Mesodermal cell (in vitro differentiated cells): ENCODE measurements at regions not wholly inside any gene's neighbourhood (a gene's known extent, or its start where the extent isn't known, plus 50 kb on each side); places are given as distances from the start of the nearest gene placed in this dataset.
"Not testable (repeated sequence)": the region's sequence is repeated elsewhere in the genome, so short reads cannot be mapped to it uniquely, and the experiment has no call there.

Experiments
- H3K27ac ChIP-seq: 2 replicates; pipeline ENCODE4 v1.7.0; 2013; ENCODE audit warnings: mild to moderate bottlenecking, low read depth, low read length, moderate library complexity; ENCODE audit not compliant: severe bottlenecking
- H3K36me3 ChIP-seq: 2 replicates; pipeline ENCODE4 v1.7.1; 2013; ENCODE audit warnings: mild to moderate bottlenecking, low read length, moderate library complexity; ENCODE audit not compliant: control insufficient read depth, insufficient read depth
- H3K4me1 ChIP-seq: one replicate; pipeline ENCODE4 v1.7.1; 2013; ENCODE audit warnings: mild to moderate bottlenecking, low read length; ENCODE audit not compliant: insufficient read depth, control insufficient read depth, poor library complexity, severe bottlenecking
- H3K4me3 ChIP-seq: 2 replicates; pipeline ENCODE4 v1.7.0; 2013; ENCODE audit warnings: low read length, control low read depth, mild to moderate bottlenecking; ENCODE audit not compliant: insufficient read depth, poor library complexity, severe bottlenecking; ENCODE audit errors: extremely low read depth
- H3K9me3 ChIP-seq: 2 replicates; pipeline ENCODE4 v1.7.1; 2013; ENCODE audit warnings: mild to moderate bottlenecking, low read length, moderate library complexity; ENCODE audit not compliant: control insufficient read depth
- WGBS, 2 experiments: methylation state at CpG; one replicate each; pipeline ENCODE4 v1.1.5; 2013; ENCODE audit warnings: missing lambda C conversion rate in 2 of 2; ENCODE audit not compliant: insufficient coverage in 2 of 2; 5-methylcytosine and 5-hydroxymethylcytosine counted together

GRCh38 chr5:174971210-174971609 is 246.8 kb downstream of the MSX2 start:
- Histone ChIP-seq H3K4me3 (no peak overlapping the region), H3K4me1 (no peaks in the 10 kb centered on the region), H3K27ac (no peak overlapping the region), H3K36me3 (no peaks in the 10 kb centered on the region), H3K9me3 (peaks cover 7% of the 10 kb centered on the region)

- no peak overlapping the region for H3K4me3 ChIP-seq
- H3K36me3 ChIP-seq, result no peaks in the 10 kb centered on the region
- WGBS, 2 experiments, result 93 to 100% methylated on average over 2 to 4 of the region's 4 CpGs
- peaks cover 8% of the 10 kb centered on the region for H3K9me3 ChIP-seq
- H3K4me1 ChIP-seq, result no peaks in the 10 kb centered on the region
- no peak overlapping the region for H3K27ac ChIP-seq
Measured at GRCh38 chr5:174970502-174970901, 246.1 kb downstream of the MSX2 start.

- 95 to 100% methylated on average over 1 to 4 of the region's 6 CpGs for WGBS, 2 experiments
- Histone ChIP-seq H3K4me1 (no peaks in the 10 kb centered on the region), H3K9me3 (no peaks in the 10 kb centered on the region), H3K4me3 (no peak overlapping the region), H3K27ac (no peak overlapping the region), H3K36me3 (no peaks in the 10 kb centered on the region)
Measured at GRCh38 chr5:174953871-174954270, 229.5 kb downstream of the MSX2 start.

GRCh38 chr5:174951151-174951780 is 226.9 kb downstream of the MSX2 start:
- H3K36me3 ChIP-seq, result no peaks in the 10 kb centered on the region
- no peak overlapping the region for H3K27ac ChIP-seq
- H3K4me1 ChIP-seq, result no peaks in the 10 kb centered on the region
- no peak overlapping the region for H3K4me3 ChIP-seq
- 39 to 56% methylated on average over 3 of the region's 5 CpGs for WGBS, 2 experiments
- H3K9me3 ChIP-seq, result no peaks in the 10 kb centered on the region

- WGBS, 2 experiments, result 83% methylated on average over 1 of the region's 1 CpG; no CpG with 5 or more reads in 1 of the 2 experiments
- H3K27ac ChIP-seq, result no peak overlapping the region
Measured at GRCh38 chr5:174947548-174947947, 223.2 kb downstream of the MSX2 start.

GRCh38 chr5:174945853-174946252 is 221.5 kb downstream of the MSX2 start:
- H3K4me3 ChIP-seq, result no peak overlapping the region
- no peaks in the 10 kb centered on the region for H3K36me3 ChIP-seq
- no peaks in the 10 kb centered on the region for H3K4me1 ChIP-seq
- H3K9me3 ChIP-seq, result no peaks in the 10 kb centered on the region
- WGBS, 2 experiments, result 80 to 85% methylated on average over 5 to 6 of the region's 7 CpGs
- no peak overlapping the region for H3K27ac ChIP-seq

More at GRCh38 chr5:174947548-174947947, 223.2 kb downstream of the MSX2 start:
- no peaks in the 10 kb centered on the region for H3K4me1 ChIP-seq
- H3K4me3 ChIP-seq, result no peak overlapping the region
- no peaks in the 10 kb centered on the region for H3K36me3 ChIP-seq
- H3K9me3 ChIP-seq, result no peaks in the 10 kb centered on the region

GRCh38 chr5:174943785-174944184 is 219.4 kb downstream of the MSX2 start:
- Histone ChIP-seq H3K4me3 (no peak overlapping the region), H3K27ac (no peak overlapping the region), H3K36me3 (no peaks in the 10 kb centered on the region), H3K9me3 (no peaks in the 10 kb centered on the region), H3K4me1 (no peaks in the 10 kb centered on the region)
- WGBS, 2 experiments, result 81 to 95% methylated on average over 3 of the region's 3 CpGs

GRCh38 chr5:174943002-174943401 is 218.6 kb downstream of the MSX2 start:
- no CpG with 5 or more reads among the region's 1 CpG for WGBS, 2 experiments

GRCh38 chr5:174937201-174938123 is 213.1 kb downstream of the MSX2 start:
- Histone ChIP-seq H3K4me1 (no peaks in the 10 kb centered on the region), H3K9me3 (no peaks in the 10 kb centered on the region), H3K36me3 (no peaks in the 10 kb centered on the region), H3K4me3 (no peak overlapping the region), H3K27ac (no peak overlapping the region)
- WGBS, 2 experiments, result 87 to 96% methylated on average over 4 to 5 of the region's 6 CpGs

More at GRCh38 chr5:174943002-174943401, 218.6 kb downstream of the MSX2 start:
- H3K36me3 ChIP-seq, H3K27ac ChIP-seq, H3K4me3 ChIP-seq, H3K4me1 ChIP-seq, H3K9me3 ChIP-seq: not testable (repeated sequence)

GRCh38 chr5:174935854-174936474 is 211.6 kb downstream of the MSX2 start:
- WGBS, 2 experiments, result 33 to 81% methylated on average over 3 to 7 of the region's 9 CpGs
- H3K36me3 ChIP-seq, result no peaks in the 10 kb centered on the region
- no peak overlapping the region for H3K27ac ChIP-seq
- H3K4me1 ChIP-seq, result no peaks in the 10 kb centered on the region
- no peak overlapping the region for H3K4me3 ChIP-seq
- no peaks in the 10 kb centered on the region for H3K9me3 ChIP-seq
